ENCODE measurements at regions not wholly inside any gene's neighbourhood (a gene's known extent, or its start where the extent isn't known, plus 50 kb on each side); places are given as distances from the start of the nearest gene placed in this dataset.

GRCh38 chr21:28580585-28580984 lies 412.1 kb downstream of the LTN1 start:
- TF ChIP-seq CTCF (IDR thresholded peaks at IDR 0.05) (no peak), SIN3A (IDR thresholded peaks at IDR 0.05; ENCODE audit: borderline replicate concordance, insufficient read depth, low read depth, low read length) (no peak), POLR2AphosphoS5 (IDR thresholded peaks at IDR 0.05; ENCODE audit: low read depth, low read length) (no peak)
